CD14-positive monocyte (primary cell): ENCODE measurements at regions not wholly inside any gene's neighbourhood (a gene's known extent, or its start where the extent isn't known, plus 50 kb on each side); places are given as distances from the start of the nearest gene placed in this dataset.

Experiments used
- DNase-seq, 3 donors: peaks; one replicate each; pipeline ENCODE4 v3.0.0-alpha.2; 2011 to 2022
- H2AFZ ChIP-seq: 2 replicates; pipeline ENCODE4 v1.6.0; 2012; ENCODE audit warnings: mild to moderate bottlenecking, low read depth, low read length, inconsistent platforms; ENCODE audit not compliant: insufficient read depth, poor library complexity, severe bottlenecking
- H3K27ac ChIP-seq, 2 donors: 1 replicate in 1 of 2; 2 replicates in 1 of 2; pipeline ENCODE4 v1.5.1; 2012 to 2013; ENCODE audit warnings: low read length in 2 of 2, control low read depth in 1 of 2, inconsistent platforms in 1 of 2, low read depth in 1 of 2, mild to moderate bottlenecking in 1 of 2
- H3K27me3 ChIP-seq, 2 donors: one replicate each; pipeline versions ENCODE4 v1.6.0 to v1.6.1; 2011 to 2013; ENCODE audit warnings: low read length in 2 of 2; ENCODE audit not compliant: control insufficient read depth in 2 of 2, insufficient read depth in 2 of 2
- H3K36me3 ChIP-seq, 2 donors: replicated peaks in 1 of 2; 1 replicate in 1 of 2; 2 replicates in 1 of 2; pipeline versions ENCODE4 v1.5.1 to v1.6.1; 2012 to 2013; ENCODE audit warnings: low read length in 2 of 2, control low read depth in 1 of 2, inconsistent platforms in 1 of 2, mild to moderate bottlenecking in 1 of 2; ENCODE audit not compliant: insufficient read depth in 2 of 2, control insufficient read depth in 1 of 2
- H3K4me1 ChIP-seq, 2 donors: 1 replicate in 1 of 2; 2 replicates in 1 of 2; pipeline versions ENCODE4 v1.5.1 to v1.6.1; 2012 to 2013; ENCODE audit warnings: low read length in 2 of 2, control low read depth in 1 of 2, inconsistent platforms in 1 of 2, mild to moderate bottlenecking in 1 of 2, moderate library complexity in 1 of 2; ENCODE audit not compliant: insufficient read depth in 2 of 2, control insufficient read depth in 1 of 2
- H3K4me2 ChIP-seq: replicated peaks from 2 replicates; pipeline ENCODE3; 2012; ENCODE audit warnings: low read length, moderate library complexity, mild to moderate bottlenecking; ENCODE audit not compliant: poor library complexity, severe bottlenecking; ENCODE audit errors: extremely low read depth
- H3K4me3 ChIP-seq, 3 experiments: fragments of 200-600 bp in 1 of 3; sonication (generic) in 1 of 3; replicated peaks in 1 of 3; 1 replicate in 2 of 3; 2 replicates in 1 of 3; pipeline ENCODE4 v1.5.1; 2011 to 2013; ENCODE audit warnings: low read length in 3 of 3, mild to moderate bottlenecking in 3 of 3, control low read depth in 2 of 3, low read depth in 2 of 3, inconsistent platforms in 1 of 3, moderate library complexity in 1 of 3
- H3K79me2 ChIP-seq: 2 replicates; pipeline ENCODE4 v1.6.0; 2012; ENCODE audit warnings: mild to moderate bottlenecking, control low read depth, inconsistent platforms, low read length, moderate library complexity; ENCODE audit not compliant: insufficient read depth
- H3K9ac ChIP-seq: 2 replicates; pipeline ENCODE4 v1.6.0; 2017; ENCODE audit warnings: low read length, mild to moderate bottlenecking; ENCODE audit not compliant: insufficient read depth, poor library complexity, severe bottlenecking
- H3K9me3 ChIP-seq, 2 donors: replicated peaks in 1 of 2; 1 replicate in 1 of 2; 2 replicates in 1 of 2; pipeline versions ENCODE4 v1.5.1 to v1.6.1; 2012 to 2013; ENCODE audit warnings: low read length in 2 of 2, control low read depth in 1 of 2; ENCODE audit not compliant: control insufficient read depth in 1 of 2, insufficient read depth in 1 of 2
- H4K20me1 ChIP-seq: 2 replicates; pipeline ENCODE4 v1.6.0; 2012; ENCODE audit warnings: mild to moderate bottlenecking, low read length, control low read depth, moderate library complexity; ENCODE audit not compliant: insufficient read depth
- H3K27ac Mint-ChIP-seq, 7 donors: one replicate each; pipeline ENCODE4 v1.8.0; 2020; ENCODE audit warnings: mild to moderate bottlenecking in 7 of 7, mixed read lengths in 7 of 7, moderate library complexity in 6 of 7, inconsistent platforms in 2 of 7
- H3K27me3 Mint-ChIP-seq, 3 donors: one replicate each; pipeline ENCODE4 v1.8.0; 2021 to 2022; ENCODE audit warnings: low read depth in 3 of 3, mild to moderate bottlenecking in 3 of 3, mixed read lengths in 3 of 3, moderate library complexity in 3 of 3, inconsistent platforms in 1 of 3
- H3K36me3 Mint-ChIP-seq, 2 donors: one replicate each; pipeline ENCODE4 v1.8.0; 2020; ENCODE audit warnings: mixed read lengths in 2 of 2, inconsistent platforms in 1 of 2, mild to moderate bottlenecking in 1 of 2
- H3K4me1 Mint-ChIP-seq: one replicate; pipeline ENCODE4 v1.8.0; 2020; ENCODE audit warnings: mild to moderate bottlenecking, mixed read lengths
- H3K4me3 Mint-ChIP-seq, 2 donors: one replicate each; pipeline ENCODE4 v1.8.0; 2020; ENCODE audit warnings: mild to moderate bottlenecking in 2 of 2, mixed read lengths in 2 of 2, moderate library complexity in 1 of 2
- H3K9me3 Mint-ChIP-seq, 7 donors: one replicate each; pipeline ENCODE4 v1.8.0; 2020 to 2022; ENCODE audit warnings: mixed read lengths in 7 of 7, mild to moderate bottlenecking in 6 of 7, moderate library complexity in 6 of 7, inconsistent platforms in 2 of 7
- CTCF ChIP-seq: fragments of 200-600 bp; IDR thresholded peaks from one replicate; pipeline ENCODE4 v1.8.0; 2022; ENCODE audit warnings: antibody characterized with exemption, mild to moderate bottlenecking
- WGBS: methylation state at CpG from one replicate; pipeline ENCODE4 v1.1.5; 2013; ENCODE audit warnings: missing lambda C conversion rate; ENCODE audit not compliant: insufficient coverage; 5-methylcytosine and 5-hydroxymethylcytosine counted together
- intact Hi-C, 2 donors: fragments of 100-400 bp; cut with micrococcal nuclease; formaldehyde crosslinking; loops; one replicate each; pipeline versions ENCODE4 v1.15.0 to v1.15.1; 2023

- H3K4me3 ChIP-seq: no peak overlapping the region
- WGBS: 21% methylated on average over 5 of the region's 6 CpGs
- H3K4me2 ChIP-seq: no peak overlapping the region
- no peaks in the 10 kb centered on the region for H3K36me3 ChIP-seq
- no peaks in the 10 kb centered on the region for H3K4me1 Mint-ChIP-seq
- no peak for DNase-seq
- H2AFZ ChIP-seq: no peak overlapping the region
- no peaks in the 10 kb centered on the region for H3K79me2 ChIP-seq
- intact Hi-C loops: no loop called here
- H3K4me1 ChIP-seq: no peaks in the 10 kb centered on the region
- no peaks in the 10 kb centered on the region for H4K20me1 ChIP-seq
- H3K27me3 Mint-ChIP-seq: peaks cover 22 to 36% (median 27%) of the 10 kb centered on the region in 3 donors
- TF ChIP-seq CTCF: no peak
- no peak overlapping the region for H3K27ac Mint-ChIP-seq
- H3K27ac ChIP-seq: no peak overlapping the region
- H3K4me3 Mint-ChIP-seq: no peak overlapping the region
- H3K27me3 ChIP-seq: peaks cover 0 to 7% of the 10 kb centered on the region in 2 donors
- no peaks in the 10 kb centered on the region for H3K9me3 ChIP-seq
- no peaks in the 10 kb centered on the region for H3K36me3 Mint-ChIP-seq
- no peak overlapping the region for H3K9ac ChIP-seq
- peaks cover 0 to 2% (median 0%) of the 10 kb centered on the region in 7 donors for H3K9me3 Mint-ChIP-seq
Observed at GRCh38 chr17:77794846-77795245, 163.7 kb upstream of the TNRC6C start.

- no peak overlapping the region for H3K4me3 Mint-ChIP-seq
- intact Hi-C loops: no loop called here
- no peaks in the 10 kb centered on the region for H3K79me2 ChIP-seq
- H3K36me3 Mint-ChIP-seq: no peaks in the 10 kb centered on the region
- H3K4me3 ChIP-seq: no peak overlapping the region
- H3K27me3 ChIP-seq: peaks cover 0 to 7% of the 10 kb centered on the region in 2 donors
- WGBS: 100% methylated on average over 2 of the region's 4 CpGs
- H3K27ac Mint-ChIP-seq: no peak overlapping the region
- no peaks in the 10 kb centered on the region for H3K4me1 ChIP-seq
- no peak for DNase-seq
- H3K9me3 Mint-ChIP-seq: peaks cover 0 to 2% (median 0%) of the 10 kb centered on the region in 7 donors
- H3K9ac ChIP-seq: no peak overlapping the region
- no peaks in the 10 kb centered on the region for H4K20me1 ChIP-seq
- no peaks in the 10 kb centered on the region for H3K9me3 ChIP-seq
- H2AFZ ChIP-seq: no peak overlapping the region
- H3K27me3 Mint-ChIP-seq: peaks cover 22 to 32% (median 28%) of the 10 kb centered on the region in 3 donors
- H3K4me1 Mint-ChIP-seq: no peaks in the 10 kb centered on the region
- no peak for TF ChIP-seq CTCF
- H3K27ac ChIP-seq: no peak overlapping the region
- no peaks in the 10 kb centered on the region for H3K36me3 ChIP-seq
- H3K4me2 ChIP-seq: no peak overlapping the region
Observed at GRCh38 chr17:77795685-77796084, 162.8 kb upstream of the TNRC6C start.
